MM.1S (cell line): ENCODE measurements at regions not wholly inside any gene's neighbourhood (a gene's known extent, or its start where the extent isn't known, plus 50 kb on each side); places are given as distances from the start of the nearest gene placed in this dataset.

Experiments
- CTCF ChIP-seq: fragments of 300-600 bp; sonication (generic); IDR thresholded peaks from 2 replicates; pipeline ENCODE4 v1.5.1; 2016; ENCODE audit warnings: antibody characterized with exemption, low read length, mixed read lengths
- EZH2phosphoT487 ChIP-seq: fragments of 300-600 bp; sonication (generic); IDR thresholded peaks from 2 replicates; pipeline ENCODE4 v1.6.1; 2018; ENCODE audit warnings: antibody characterized with exemption, low read length

GRCh38 chr2:234625626-234626250 is 128.9 kb upstream of the ARL4C start:
- TF ChIP-seq CTCF = no peak
- TF ChIP-seq EZH2phosphoT487 = no peak
